Islet precursor cell (in vitro differentiated cells): ENCODE measurements at regions not wholly inside any gene's neighbourhood (a gene's known extent, or its start where the extent isn't known, plus 50 kb on each side); places are given as distances from the start of the nearest gene placed in this dataset.

ENCODE experiments used
- DNase-seq: peaks from one replicate; pipeline ENCODE4 v3.0.0-alpha.2; 2018

DNA sequence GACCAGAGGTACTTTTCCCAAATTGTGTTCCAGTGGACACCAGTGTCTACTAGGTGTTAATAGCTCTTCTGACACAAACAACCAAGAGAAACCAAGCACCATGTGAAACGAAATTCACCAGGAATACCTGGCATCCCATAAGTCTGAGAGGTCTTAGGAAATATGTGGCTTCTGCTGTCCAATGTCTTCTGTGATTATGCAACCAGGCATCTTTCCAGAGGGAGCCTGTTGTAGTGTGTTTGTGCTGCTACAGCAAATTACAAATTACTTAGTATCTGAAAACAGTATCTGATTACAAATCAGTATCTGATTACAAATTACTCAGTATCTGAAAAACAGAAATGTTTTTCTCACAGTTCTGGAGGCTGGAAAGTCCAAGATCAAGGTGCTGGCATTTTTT, 133.6 kb upstream of the NPVF start:
- DNase-seq: no peak

DNA sequence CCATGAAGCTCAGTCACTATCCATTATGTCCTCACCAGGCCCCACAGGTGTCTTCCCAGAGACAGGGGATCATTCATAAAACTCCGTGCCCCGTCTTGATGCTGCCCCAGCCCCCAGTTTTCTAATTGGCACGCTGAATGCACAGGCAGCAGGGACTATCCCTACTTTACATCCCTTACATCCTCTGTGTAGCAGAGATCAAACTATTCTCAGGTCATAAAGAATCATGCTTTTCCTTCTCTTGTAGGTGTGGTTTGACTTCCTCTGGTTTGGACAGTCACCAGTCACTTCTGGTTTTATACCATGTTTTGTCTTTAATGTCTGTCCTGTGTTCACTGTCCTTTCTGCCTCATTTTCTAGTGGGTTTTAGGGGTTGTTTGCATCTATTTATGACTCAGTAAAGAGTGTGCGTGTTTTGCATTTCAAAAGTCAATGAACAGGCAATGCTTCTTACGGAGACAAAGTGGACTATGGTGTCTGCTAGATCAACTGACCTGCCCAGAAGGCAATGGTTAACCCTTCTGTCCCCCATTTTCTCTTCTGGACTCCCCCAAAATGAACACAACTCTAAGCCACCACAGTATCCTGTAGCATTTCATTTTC, 140.4 kb upstream of the NPVF start:
- DNase-seq: no peak

DNA sequence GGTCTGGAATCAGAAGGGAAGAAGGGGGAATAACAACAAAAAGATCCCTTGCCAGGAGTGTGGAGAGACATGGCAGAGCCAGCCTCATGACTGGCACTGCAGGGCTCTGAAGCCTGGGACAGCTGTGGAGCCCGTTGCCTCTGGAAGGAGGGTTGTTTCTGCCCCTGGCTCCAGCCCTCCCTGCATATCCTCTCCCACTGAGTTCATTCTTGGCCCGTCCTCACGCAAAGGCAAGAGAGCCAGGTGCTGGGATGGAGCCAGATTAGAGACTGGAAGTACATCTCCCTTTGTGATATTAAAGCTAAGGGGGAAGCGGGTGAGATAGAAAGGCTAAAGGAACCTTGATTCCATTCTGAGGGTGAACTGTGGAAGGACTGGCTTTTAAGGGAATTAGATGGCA, 141.5 kb upstream of the NPVF start:
- DNase-seq: no peak

DNA sequence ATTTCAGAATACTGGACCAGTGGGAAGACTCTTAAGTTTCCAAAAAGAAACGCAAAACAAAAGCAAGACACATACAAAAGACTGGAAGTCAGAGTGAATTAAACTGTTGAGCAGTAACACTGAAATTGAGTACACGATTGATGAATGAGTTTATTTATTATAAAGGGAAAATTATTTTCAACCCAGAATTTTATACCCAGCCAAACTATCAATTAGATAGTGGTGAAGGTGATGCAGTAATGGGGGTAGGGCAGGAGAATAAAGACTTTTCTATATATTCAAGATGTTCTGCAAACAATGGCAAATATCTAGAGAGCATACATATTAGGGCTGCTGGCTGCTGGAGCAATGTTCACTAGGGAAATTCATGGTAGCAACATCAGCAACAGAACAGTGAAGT, 143.7 kb upstream of the NPVF start:
- no peak for DNase-seq

DNA sequence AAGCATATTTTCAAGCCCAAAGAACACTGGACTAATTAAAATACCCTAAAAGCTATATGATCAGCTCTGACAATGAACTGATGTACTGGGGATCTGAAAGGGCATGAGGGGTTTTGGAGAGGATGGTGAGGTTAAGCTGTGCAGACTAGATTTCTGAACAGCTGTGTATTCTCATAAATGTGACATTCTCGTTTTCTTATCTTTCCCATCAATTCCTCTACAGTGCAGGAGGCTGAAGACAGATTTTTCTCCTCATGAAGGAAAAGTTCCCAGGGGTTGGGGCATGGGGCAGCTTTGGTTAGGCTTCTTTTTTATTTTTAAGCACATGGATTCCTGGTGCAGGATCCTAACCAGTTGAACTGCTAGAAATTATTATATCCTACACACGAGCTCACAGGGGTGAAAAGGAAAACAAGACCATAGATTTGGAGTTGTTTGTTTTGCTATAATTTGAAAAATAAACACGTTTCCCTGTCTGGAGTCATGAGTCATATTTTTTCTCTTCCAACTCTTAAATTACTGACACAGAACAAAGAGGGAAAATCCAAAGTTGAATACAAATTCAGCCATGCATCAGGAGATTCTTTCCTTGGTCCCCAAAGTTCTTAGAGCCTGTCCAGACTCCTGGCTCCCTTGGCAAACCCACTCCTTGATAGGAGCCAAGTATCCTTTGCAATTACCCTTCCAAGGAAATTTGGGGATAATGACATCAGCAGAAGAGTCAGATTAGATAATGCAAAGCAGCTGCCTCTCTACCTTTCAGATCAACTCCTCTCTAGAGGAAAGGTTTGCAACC, 147.7 kb upstream of the NPVF start:
- no peak for DNase-seq

DNA sequence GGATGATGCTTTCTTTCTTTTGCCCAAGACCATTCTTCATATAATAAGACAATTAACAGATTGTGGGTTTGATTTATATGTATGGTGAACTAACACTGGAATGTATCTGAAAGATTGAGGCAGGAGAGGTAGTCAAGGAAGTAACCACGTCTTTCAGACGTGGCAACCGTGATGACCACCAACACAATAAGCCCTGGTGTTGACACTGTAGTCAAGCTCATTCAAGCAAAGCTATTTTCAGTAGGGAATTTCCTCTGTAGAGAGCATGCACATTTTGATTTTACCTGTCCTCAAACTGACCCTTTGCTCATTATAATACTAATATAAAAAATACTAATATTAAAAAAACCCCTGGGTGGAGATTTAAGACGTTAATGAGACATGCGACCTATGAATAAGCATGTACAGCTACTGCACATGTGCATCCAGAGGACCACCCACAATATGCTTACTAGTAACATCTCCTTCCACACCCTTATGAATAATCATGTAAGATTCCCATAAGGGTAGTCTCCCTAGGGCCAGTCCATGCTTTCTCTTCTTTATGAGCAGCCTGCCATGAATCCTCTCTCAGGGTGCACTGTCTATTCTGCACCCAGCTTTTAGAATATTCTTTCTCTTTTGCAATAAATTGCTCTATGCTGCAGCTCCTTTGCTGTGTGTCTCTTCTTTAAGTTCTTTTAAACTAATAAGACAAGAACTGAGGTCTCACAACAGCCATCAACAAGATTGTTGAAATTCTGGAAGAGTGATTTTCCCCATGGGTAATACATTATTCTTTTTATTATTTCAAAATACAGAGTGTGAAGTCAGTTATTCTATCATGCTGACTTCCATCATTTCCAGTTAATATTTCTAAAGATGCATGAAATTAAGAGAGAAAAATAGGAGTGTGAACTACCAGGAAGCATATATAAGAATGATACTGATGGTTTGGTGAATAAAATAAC, 151.3 kb upstream of the NPVF start:
- no peak for DNase-seq

DNA sequence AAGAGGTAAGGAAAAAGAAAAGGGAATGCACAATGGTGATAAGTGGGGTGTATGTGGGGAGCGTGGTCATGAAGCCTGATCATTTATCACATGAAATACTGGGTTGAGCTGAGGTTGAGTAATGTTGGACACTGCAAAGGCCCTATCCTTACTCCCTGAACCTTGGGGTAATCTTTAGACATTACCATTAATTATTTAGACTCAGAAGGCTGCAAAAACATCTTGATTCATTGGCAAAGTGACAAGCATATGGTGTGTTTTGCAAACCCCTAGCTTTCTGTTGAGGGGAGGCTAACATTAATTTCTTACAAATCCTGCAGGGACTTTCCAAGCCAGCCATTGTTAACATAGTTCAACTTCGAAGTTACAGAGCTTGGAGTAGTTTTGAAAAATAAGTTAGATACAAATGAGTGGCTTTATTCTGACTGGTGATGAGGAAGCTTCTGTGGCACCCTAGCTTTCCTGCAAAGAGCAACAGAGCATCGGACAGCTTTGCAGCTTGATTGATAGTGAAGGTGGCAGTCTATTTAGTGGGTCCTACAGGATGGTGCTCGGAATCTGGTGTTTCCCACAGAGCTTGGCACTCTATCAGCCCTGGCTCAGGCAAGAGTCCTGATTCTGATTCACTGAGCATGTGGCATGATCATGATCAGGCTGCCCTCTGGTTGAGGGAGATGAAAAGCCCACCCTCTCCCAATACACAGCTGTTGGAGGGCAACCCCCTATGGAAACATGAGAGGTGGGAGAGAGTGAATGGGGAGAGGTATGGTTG, 153.7 kb upstream of the NPVF start:
- DNase-seq: no peak

DNA sequence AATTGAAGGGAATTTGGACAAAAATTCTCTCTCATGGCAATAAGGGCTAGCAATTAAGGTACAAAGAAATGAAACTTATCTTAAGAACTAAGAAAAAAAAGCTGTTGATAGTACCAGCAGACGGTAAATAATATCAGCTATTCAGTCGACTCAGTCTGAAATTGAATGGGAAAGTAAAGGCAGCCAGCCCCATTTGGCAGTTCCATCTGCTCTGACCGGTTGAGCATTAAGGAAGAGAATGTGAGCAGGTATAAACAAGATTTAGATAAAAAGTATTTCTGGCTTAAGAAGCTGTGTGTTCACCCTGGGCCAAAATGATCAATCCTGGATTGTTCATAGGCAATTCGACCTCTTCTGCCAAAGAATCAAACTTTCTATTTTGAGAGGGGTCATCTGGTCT, 154.6 kb upstream of the NPVF start:
- DNase-seq: no peak

DNA sequence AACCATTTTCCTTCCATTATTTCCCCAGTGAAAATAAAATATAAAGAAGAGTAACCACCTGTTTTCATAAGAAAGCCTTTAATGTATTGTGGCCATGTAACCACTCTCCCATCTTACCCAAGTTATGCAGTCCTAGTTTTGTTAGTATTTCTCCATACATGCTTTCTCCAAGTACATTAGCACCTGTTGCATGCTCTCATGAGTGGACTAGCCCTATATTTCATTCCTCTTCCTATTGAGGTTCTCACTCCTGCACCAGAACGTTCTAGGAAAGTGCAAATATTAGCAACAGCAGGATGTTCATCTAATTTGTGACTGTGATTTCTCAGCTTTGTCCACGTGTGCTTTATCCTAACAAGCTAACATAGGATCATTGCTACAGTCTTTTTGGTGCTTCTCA, 155.1 kb upstream of the NPVF start:
- no peak for DNase-seq

DNA sequence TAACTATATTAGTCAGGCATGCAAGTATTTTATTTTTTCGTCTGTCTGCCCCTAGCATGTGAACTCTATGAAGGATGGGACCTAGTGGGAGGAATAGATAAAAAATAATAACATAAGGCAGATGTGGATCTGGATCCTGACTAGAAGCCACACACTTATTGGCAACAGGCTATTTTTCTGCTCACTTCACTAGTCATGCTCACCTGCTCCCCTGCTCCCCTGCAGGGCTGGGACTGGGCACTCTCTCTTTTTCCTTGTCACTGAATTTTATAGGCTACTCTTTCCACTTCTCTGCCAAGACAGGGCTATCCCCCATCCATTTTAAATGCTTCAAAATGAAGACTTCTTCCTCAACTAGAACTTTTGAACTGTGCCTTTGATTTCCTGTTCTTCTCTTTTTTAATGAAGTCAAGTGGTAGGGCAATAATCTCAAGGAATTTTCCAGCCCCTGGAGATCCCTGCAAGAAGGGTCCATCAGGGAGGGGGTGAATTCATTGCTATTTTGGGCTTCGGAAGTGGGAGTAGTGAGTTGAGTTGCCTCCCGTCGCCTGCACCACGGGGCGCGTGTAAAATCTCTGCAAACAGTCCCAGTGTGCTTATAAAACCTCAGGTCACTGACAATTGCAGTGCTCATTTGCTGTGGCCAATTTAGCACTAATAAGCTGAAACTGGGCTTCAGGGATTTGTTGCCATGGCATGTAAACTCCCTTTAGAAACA, 156.7 kb upstream of the NPVF start:
- DNase-seq: no peak

DNA sequence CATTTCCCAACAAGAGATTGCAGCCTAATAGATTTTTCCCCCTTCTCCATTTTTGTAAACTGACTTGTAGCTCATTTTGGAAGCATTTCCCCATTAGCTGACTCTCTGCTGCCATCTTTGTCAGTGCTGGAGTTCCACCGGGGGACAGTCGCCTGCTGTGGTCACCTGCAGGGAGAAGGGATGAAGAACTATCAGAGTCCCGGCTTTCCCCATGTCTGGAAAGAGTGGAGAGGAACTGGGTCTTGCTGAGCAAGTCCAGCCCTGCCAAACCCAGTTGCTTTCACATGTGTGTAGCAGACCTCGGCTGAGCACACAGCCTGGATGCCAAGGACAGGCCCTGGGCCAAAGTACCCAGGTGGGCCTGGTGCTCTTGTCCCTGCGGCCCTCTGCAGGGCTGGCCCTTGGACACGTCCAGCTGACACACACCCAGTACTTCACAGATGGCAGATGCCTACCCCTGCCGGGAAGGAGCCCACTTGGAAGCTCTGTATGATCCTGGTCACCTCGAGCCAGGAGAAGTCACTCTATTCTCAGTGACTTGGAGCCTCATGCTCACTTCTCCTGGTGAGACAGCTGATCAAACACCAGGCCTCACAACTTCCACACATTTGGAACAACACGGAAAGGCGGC, 157.3 kb upstream of the NPVF start:
- DNase-seq: no peak

DNA sequence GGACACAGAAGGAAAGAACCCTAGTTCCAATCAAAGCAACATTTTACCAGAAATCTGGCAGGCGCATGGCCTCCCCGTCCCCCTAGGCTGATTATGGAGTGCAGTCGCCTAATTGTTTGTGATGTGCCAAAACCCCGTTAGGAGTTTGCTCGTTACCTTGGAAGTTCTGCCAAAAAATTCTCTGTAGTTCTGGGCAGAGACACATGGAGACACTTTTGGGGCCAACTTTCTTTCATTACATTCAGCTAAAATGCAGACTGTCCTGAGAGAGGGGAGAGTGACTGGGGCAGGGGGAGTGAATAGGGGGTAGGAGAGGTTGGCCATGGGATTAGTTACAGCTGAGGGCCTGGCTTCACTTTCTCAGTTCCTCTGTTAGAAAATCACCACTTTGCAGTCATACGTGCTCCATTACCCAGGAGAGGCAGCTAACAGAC, 158.0 kb upstream of the NPVF start:
- DNase-seq: no peak

DNA sequence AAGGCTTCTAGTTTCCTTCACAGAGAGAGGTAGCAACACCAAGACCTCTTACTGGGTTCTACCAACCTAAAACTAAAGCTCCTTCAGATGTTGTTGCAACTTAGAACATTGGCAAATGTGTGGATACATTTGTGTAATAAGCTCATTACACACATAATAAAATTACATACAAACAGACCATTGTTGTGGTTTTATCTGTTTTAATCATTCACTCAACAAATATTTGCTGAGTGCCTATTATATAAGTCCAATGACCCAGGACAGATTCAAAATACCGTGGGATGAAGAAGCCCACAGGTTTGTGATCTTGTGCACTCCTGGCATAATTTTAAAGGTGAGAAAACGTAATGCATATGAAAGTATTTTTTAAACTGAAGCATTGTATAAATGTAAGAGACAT, 160.4 kb upstream of the NPVF start:
- no peak for DNase-seq

DNA sequence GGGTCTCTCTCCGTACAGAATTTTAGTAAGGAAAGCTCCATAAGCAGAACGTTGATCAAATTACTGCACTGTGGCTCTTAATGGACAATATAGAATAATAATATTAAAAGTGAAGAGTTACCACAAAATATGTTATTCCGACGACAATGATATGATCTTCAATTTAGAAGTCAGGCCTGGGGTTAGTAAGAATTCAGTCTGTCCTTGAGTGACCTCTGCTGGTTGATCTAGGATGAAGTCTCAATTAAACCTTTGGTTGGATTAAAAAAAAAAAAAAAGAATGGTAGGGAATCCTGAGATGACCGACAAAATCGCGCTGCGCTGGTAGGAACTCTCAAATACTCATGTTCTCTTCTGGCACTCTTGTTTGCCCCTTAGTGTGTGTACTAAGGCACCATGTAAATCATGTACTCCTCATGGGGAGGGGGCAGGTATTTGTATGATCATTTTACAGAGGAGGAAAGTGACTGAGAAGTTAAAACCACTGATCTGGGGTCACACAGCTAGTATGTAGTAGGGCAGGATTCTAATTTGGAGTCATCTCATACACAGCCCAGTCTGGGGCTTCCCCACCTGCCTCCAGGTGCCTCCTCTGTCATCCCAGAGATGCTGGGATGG, 161.3 kb upstream of the NPVF start:
- no peak for DNase-seq

DNA sequence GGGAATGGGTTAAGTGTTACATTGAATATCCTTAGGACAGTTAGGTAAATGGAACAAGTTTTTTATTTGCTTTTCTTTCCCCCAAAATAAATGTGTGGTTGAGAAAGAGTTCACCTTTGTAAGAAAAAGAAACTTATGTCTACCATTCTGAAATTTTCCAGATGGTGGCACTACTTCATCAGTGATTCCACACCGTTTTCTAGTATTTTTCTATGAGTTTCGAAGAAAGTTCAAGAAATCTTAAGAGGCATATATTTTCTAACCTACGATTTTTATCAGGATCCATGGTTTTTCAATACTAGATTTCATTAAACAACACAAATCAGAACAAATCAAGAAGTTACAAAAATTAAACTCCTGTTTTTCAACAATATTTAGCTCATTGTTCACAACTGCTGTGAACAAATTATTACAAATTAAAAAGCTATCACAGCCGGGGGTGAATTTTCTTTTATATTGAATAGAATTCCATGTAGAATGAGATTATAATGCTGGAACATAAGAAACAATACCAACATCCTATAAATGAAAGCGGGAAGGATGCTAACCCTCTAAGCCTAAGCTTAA, 163.1 kb upstream of the NPVF start:
- no peak for DNase-seq

DNA sequence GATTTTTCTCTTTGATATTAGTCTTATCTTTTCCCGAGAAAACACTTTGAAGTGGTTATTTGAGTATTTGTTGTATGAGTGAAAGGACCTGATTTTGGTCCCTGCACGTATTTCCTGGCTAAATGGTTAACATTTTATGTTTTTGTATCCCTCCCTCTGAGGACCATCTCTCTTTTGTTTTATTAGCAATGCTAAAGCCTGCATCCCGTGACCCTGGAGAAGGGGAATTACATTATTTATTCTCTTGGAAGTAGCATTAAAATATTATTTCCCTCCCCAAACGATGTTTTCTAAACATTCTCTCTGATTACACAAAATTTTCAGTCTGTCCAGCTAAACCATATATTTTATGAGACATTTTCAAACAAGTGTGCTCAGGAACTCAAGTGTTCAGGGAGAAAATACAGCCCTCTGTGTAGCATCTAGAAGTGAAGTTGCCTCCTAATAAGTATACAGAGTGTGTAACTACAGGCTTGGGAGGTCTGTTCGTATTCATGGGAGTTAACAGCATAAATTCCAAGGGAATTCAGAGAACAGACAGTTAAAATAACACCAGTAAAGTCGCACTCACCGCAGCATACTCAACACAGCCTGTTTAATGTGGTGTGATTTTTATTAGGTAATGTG, 163.8 kb upstream of the NPVF start:
- DNase-seq: no peak

DNA sequence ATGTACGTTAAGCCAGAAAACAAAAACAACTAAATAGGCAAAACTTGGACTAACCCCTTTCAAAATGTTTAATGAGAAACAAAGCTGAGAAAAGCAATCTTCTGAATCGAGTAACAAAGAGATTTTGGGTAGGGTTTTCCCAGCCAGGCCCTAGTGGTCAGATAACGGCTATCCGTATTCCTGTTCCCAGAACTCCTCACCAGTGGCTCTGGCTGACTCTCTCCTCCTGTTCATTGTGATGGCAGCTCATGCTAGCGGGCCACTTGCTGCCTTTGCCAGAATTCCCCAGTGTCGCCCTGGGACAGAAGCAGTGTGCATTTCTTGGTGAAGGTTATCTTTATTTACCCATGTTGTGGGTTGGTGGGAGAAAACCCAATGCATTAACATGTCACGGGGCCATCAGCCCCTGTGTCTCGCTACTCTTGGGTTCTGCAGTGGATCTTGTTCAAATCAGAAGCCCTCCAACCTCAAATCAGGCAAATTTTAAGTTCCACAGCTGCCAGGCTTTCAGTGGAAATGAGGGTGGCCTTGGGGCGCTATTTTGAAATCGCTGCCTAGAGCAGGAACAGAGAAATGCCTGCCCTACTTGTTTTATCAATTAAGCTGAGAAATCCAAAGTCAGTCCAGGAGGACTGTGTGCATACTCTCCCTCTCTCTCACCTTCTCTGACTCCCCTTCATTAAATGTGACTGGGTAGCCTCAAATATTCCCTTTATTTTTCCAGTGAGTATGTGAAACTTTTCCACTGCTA, 164.5 kb upstream of the NPVF start:
- DNase-seq: peak; percentile 62

DNA sequence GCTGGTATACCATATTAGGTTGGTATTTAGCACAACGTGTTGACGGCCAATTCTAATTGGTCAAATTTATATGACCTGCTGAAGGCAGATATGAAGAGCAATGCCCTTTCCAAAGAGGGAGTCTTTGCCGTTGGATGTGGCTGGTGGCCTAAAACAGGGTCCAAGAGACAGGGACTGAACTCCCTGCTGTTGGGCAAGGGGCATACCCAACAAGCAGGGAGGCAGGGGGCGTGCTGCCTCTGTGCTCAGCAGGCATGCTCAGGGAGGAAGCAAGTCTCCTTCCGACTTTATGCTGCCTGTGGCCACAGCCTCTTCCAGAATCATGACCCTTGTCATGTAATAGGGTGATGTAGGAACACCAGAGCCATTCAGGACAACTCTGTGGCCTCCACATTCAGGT, 167.7 kb upstream of the NPVF start:
- DNase-seq: no peak

DNA sequence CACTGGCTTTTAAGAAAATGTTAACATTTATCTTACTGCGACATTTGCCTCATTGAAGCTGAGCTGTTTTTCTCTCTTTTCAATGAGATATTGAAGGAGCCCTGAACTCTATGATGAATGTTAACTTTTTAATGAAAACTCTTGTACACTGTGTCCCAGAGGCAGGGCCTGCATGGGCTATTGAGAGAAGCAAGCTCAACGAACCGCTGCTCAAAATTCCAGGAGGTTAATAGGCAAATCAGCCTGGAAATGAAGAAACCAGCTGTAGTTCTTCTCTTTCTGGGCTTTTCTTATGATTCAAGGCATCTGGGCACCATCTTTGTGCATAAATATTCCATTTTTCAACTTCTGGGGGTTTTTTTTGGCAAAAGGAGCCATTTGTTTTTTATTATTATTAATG, 168.4 kb upstream of the NPVF start:
- no peak for DNase-seq

DNA sequence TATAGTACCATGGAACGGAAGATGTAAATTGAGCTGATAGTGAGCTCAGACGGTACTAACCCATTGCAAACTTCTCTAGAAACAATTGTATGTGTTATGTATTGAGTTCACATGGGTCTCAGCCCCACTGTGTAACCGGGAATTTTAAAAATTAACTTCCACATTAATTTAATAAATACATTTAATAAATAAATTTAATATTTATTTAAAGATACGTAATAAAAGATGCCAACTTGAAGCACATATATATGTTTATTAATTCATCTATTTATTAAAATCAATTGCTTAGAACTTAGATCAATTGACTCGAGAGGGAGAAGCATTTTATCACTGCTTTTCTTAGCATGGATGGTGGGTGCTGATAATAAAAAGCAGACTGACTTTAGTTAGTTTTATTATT, 170.1 kb upstream of the NPVF start:
- no peak for DNase-seq
